ENCODE measurements at regions not wholly inside any gene's neighbourhood (a gene's known extent, or its start where the extent isn't known, plus 50 kb on each side); places are given as distances from the start of the nearest gene placed in this dataset.

GRCh38 chr3:8387571-8387970 is 114.1 kb upstream of the LMCD1 start:
- DNase-seq (ENCODE audit: low read depth), result no peak
- Histone ChIP-seq H3K27me3 (ENCODE audit: control insufficient read depth, insufficient read depth, low read length) (no peaks in the 10 kb centered on the region), H3K4me3 (ENCODE audit: low read depth, low read length) (no peak overlapping the region), H3K36me3 (ENCODE audit: control insufficient read depth, insufficient read depth, low read length) (no peaks in the 10 kb centered on the region)
- TF ChIP-seq, protein P1, sequence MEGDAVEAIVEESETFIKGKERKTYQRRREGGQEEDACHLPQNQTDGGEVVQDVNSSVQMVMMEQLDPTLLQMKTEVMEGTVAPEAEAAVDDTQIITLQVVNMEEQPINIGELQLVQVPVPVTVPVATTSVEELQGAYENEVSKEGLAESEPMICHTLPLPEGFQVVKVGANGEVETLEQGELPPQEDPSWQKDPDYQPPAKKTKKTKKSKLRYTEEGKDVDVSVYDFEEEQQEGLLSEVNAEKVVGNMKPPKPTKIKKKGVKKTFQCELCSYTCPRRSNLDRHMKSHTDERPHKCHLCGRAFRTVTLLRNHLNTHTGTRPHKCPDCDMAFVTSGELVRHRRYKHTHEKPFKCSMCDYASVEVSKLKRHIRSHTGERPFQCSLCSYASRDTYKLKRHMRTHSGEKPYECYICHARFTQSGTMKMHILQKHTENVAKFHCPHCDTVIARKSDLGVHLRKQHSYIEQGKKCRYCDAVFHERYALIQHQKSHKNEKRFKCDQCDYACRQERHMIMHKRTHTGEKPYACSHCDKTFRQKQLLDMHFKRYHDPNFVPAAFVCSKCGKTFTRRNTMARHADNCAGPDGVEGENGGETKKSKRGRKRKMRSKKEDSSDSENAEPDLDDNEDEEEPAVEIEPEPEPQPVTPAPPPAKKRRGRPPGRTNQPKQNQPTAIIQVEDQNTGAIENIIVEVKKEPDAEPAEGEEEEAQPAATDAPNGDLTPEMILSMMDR (IDR thresholded peaks at IDR 0.05; ENCODE audit: insufficient read depth, low read length, poor library complexity, severe bottlenecking), result no peak

GRCh38 chr3:8399686-8400085 is 101.9 kb upstream of the LMCD1 start:
- Histone ChIP-seq H3K36me3 (ENCODE audit: control insufficient read depth, insufficient read depth, low read length) (no peaks in the 10 kb centered on the region), H3K27me3 (ENCODE audit: control insufficient read depth, insufficient read depth, low read length) (no peaks in the 10 kb centered on the region), H3K4me3 (ENCODE audit: low read depth, low read length) (no peak overlapping the region)
- no peak for DNase-seq (ENCODE audit: low read depth)
- TF ChIP-seq, protein P1 (IDR thresholded peaks at IDR 0.05; ENCODE audit: insufficient read depth, low read length, poor library complexity, severe bottlenecking), result no peak

DNA sequence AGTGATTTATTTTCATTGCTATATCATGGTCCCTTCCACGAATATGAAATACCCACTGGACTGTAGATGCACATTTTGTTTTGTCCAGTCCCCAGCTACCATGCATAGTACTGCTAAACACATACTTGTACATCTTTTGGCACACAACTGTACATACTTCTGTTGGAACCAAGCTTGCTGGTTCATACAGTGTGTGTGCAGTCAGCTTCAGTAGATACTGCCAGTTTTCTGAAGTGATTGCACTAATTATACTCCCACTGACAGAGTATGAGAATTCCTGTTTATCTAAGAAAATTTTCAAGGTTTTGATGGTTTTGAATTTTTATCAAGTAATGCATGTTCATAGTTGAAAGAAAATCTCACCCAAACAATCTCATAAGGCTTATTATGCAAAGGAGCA is 100.7 kb upstream of the LMCD1 start:
- DNase-seq (ENCODE audit: low read depth), result no peak
- Histone ChIP-seq H3K36me3 (ENCODE audit: control insufficient read depth, insufficient read depth, low read length) (no peaks in the 10 kb centered on the region), H3K27me3 (ENCODE audit: control insufficient read depth, insufficient read depth, low read length) (no peaks in the 10 kb centered on the region), H3K4me3 (ENCODE audit: low read depth, low read length) (no peak overlapping the region)
- TF ChIP-seq, protein P1 (IDR thresholded peaks at IDR 0.05; ENCODE audit: insufficient read depth, low read length, poor library complexity, severe bottlenecking), result no peak

DNA sequence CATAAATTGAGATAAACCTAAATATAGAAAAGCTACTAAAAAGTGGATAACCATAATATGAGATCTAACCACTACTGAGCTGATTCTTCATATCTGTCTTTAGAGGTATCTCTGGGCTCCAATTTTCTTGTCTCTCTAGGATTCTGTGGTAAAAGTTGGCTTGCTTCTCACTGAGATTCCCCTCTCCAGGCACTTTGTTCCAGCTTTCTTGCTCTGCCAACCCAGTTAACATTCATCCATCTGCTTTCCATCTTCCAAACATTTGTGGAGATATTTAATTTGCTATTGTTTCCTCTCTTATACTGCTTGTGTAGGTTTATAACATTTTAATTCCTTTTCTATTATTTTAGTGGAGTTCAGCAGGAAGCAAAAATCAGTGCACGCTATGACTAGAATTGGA is 97.6 kb upstream of the LMCD1 start:
- TF ChIP-seq, protein P1 (IDR thresholded peaks at IDR 0.05; ENCODE audit: insufficient read depth, low read length, poor library complexity, severe bottlenecking), result no peak
- DNase-seq (ENCODE audit: low read depth), result no peak
- Histone ChIP-seq H3K4me3 (ENCODE audit: low read depth, low read length) (no peak overlapping the region), H3K27me3 (ENCODE audit: control insufficient read depth, insufficient read depth, low read length) (no peaks in the 10 kb centered on the region), H3K36me3 (ENCODE audit: control insufficient read depth, insufficient read depth, low read length) (no peaks in the 10 kb centered on the region)

DNA sequence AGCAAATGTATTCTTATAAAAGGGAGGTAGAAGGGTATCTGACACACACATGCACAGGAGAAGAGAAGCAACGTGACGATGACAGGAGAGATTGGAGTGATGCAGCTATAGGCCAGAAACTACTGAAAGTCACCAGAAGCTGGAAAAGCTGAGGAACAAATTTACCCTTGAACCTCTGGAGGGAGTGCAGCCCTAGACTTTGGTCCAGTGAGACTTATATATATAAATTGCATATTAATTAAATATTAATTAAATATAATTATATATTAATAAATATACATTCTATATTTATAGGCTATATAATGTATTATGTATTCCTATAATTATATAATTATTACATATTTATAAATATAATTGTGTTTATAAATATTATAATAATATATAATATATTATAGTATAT is 96.5 kb upstream of the LMCD1 start:
- no peak for DNase-seq (ENCODE audit: low read depth)
- Histone ChIP-seq H3K4me3 (ENCODE audit: low read depth, low read length) (no peak overlapping the region), H3K36me3 (ENCODE audit: control insufficient read depth, insufficient read depth, low read length) (no peaks in the 10 kb centered on the region), H3K27me3 (ENCODE audit: control insufficient read depth, insufficient read depth, low read length) (no peaks in the 10 kb centered on the region)
- TF ChIP-seq, protein P1 (IDR thresholded peaks at IDR 0.05; ENCODE audit: insufficient read depth, low read length, poor library complexity, severe bottlenecking), result no peak

- H3K4me3 ChIP-seq (ENCODE audit: low read depth, low read length), result no peak overlapping the region
- H3K27me3 ChIP-seq (ENCODE audit: control insufficient read depth, insufficient read depth, low read length), result no peaks in the 10 kb centered on the region
- DNase-seq (ENCODE audit: low read depth), result no peak
- TF ChIP-seq, protein P1 (IDR thresholded peaks at IDR 0.05; ENCODE audit: insufficient read depth, low read length, poor library complexity, severe bottlenecking), result no peak
- no peaks in the 10 kb centered on the region for H3K36me3 ChIP-seq (ENCODE audit: control insufficient read depth, insufficient read depth, low read length)
Observed at GRCh38 chr3:8406479-8406878, 95.1 kb upstream of the LMCD1 start.
